GM12878 (cell line): ENCODE measurements at regions not wholly inside any gene's neighbourhood (a gene's known extent, or its start where the extent isn't known, plus 50 kb on each side); places are given as distances from the start of the nearest gene placed in this dataset.

Experiments used
- MYC ChIP-seq: IDR thresholded peaks from 2 replicates; pipeline ENCODE4 v1.6.1; 2011; ENCODE audit warnings: mild to moderate bottlenecking, low read length, moderate library complexity, inconsistent platforms; ENCODE audit not compliant: insufficient read depth, insufficient replicate concordance, insufficient read length, severe bottlenecking
- RAD21 ChIP-seq: IDR thresholded peaks from 2 replicates; pipeline ENCODE4 v1.6.1; 2011; ENCODE audit warnings: mild to moderate bottlenecking, low read depth, low read length, moderate library complexity; ENCODE audit not compliant: insufficient read depth
- RFX5 ChIP-seq: IDR thresholded peaks from 2 replicates; pipeline ENCODE4 v1.6.1; 2011; ENCODE audit warnings: low read depth, low read length, improper control_type of control experiment
- SREBF1 ChIP-seq: IDR thresholded peaks from 2 replicates; pipeline ENCODE4 v1.6.1; 2012; ENCODE audit warnings: mild to moderate bottlenecking, low read length
- YBX1 ChIP-seq: fragments of 450-650 bp; IDR thresholded peaks from 2 replicates; pipeline ENCODE4 v1.6.1; 2016; ENCODE audit warnings: antibody characterized with exemption
- ZNF384 ChIP-seq: IDR thresholded peaks from 2 replicates; pipeline ENCODE4 v1.6.1; 2012; ENCODE audit warnings: low read depth, mild to moderate bottlenecking, low read length, improper control_type of control experiment, borderline replicate concordance
- TF ChIP-seq, protein P1 (sequence below): fragments of 450-650 bp; IDR thresholded peaks from 2 replicates; pipeline ENCODE4 v1.6.1; 2016; ENCODE audit warnings: mild to moderate bottlenecking, moderate library complexity, borderline replicate concordance
- TF ChIP-seq, protein P2 (sequence below): fragments of 450-650 bp; IDR thresholded peaks from 2 replicates; pipeline ENCODE4 v1.6.1; 2016; ENCODE audit warnings: mild to moderate bottlenecking
- TF ChIP-seq, protein P3 (sequence below): fragments of 450-650 bp; IDR thresholded peaks from 2 replicates; pipeline ENCODE4 v1.6.1; 2017; ENCODE audit warnings: low read depth, mild to moderate bottlenecking, moderate library complexity

DNA sequence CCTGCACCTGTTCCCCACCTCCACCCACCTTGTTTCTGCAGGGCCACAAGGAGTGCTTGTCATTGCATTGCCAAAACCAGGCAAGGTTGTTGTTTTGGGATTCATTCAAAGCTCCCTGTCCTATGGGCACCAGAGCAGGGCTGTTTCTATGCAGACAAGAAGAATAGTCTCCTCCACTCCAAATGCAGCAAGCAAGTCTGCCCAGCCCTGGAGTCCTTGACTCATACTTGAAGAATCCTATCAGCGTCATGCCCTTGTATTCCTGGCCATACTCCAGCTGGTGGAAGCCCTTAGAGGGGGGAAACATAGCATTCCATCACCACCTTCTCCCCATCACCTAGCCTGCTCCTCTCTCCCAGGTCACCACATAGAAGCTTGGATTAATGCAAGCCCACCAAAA, 145.3 kb upstream of the ECI2 start (continued):
- no peak for TF ChIP-seq RFX5
- TF ChIP-seq, protein P1, sequence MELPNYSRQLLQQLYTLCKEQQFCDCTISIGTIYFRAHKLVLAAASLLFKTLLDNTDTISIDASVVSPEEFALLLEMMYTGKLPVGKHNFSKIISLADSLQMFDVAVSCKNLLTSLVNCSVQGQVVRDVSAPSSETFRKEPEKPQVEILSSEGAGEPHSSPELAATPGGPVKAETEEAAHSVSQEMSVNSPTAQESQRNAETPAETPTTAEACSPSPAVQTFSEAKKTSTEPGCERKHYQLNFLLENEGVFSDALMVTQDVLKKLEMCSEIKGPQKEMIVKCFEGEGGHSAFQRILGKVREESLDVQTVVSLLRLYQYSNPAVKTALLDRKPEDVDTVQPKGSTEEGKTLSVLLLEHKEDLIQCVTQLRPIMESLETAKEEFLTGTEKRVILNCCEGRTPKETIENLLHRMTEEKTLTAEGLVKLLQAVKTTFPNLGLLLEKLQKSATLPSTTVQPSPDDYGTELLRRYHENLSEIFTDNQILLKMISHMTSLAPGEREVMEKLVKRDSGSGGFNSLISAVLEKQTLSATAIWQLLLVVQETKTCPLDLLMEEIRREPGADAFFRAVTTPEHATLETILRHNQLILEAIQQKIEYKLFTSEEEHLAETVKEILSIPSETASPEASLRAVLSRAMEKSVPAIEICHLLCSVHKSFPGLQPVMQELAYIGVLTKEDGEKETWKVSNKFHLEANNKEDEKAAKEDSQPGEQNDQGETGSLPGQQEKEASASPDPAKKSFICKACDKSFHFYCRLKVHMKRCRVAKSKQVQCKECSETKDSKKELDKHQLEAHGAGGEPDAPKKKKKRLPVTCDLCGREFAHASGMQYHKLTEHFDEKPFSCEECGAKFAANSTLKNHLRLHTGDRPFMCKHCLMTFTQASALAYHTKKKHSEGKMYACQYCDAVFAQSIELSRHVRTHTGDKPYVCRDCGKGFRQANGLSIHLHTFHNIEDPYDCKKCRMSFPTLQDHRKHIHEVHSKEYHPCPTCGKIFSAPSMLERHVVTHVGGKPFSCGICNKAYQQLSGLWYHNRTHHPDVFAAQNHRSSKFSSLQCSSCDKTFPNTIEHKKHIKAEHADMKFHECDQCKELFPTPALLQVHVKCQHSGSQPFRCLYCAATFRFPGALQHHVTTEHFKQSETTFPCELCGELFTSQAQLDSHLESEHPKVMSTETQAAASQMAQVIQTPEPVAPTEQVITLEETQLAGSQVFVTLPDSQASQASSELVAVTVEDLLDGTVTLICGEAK: no peak
- TF ChIP-seq, protein P2, sequence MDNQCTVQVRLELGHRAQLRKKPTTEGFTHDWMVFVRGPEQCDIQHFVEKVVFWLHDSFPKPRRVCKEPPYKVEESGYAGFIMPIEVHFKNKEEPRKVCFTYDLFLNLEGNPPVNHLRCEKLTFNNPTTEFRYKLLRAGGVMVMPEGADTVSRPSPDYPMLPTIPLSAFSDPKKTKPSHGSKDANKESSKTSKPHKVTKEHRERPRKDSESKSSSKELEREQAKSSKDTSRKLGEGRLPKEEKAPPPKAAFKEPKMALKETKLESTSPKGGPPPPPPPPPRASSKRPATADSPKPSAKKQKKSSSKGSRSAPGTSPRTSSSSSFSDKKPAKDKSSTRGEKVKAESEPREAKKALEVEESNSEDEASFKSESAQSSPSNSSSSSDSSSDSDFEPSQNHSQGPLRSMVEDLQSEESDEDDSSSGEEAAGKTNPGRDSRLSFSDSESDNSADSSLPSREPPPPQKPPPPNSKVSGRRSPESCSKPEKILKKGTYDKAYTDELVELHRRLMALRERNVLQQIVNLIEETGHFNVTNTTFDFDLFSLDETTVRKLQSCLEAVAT: no peak
- no peak for TF ChIP-seq YBX1
- TF ChIP-seq, protein P3, sequence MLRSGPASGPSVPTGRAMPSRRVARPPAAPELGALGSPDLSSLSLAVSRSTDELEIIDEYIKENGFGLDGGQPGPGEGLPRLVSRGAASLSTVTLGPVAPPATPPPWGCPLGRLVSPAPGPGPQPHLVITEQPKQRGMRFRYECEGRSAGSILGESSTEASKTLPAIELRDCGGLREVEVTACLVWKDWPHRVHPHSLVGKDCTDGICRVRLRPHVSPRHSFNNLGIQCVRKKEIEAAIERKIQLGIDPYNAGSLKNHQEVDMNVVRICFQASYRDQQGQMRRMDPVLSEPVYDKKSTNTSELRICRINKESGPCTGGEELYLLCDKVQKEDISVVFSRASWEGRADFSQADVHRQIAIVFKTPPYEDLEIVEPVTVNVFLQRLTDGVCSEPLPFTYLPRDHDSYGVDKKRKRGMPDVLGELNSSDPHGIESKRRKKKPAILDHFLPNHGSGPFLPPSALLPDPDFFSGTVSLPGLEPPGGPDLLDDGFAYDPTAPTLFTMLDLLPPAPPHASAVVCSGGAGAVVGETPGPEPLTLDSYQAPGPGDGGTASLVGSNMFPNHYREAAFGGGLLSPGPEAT: no peak
- TF ChIP-seq ZNF384: no peak
- TF ChIP-seq RAD21: no peak
- TF ChIP-seq SREBF1: no peak
- TF ChIP-seq MYC: no peak
- TF ChIP-seq, all 136 proteins: peak for 0
